ENCODE measurements at regions not wholly inside any gene's neighbourhood (a gene's known extent, or its start where the extent isn't known, plus 50 kb on each side); places are given as distances from the start of the nearest gene placed in this dataset.

DNA sequence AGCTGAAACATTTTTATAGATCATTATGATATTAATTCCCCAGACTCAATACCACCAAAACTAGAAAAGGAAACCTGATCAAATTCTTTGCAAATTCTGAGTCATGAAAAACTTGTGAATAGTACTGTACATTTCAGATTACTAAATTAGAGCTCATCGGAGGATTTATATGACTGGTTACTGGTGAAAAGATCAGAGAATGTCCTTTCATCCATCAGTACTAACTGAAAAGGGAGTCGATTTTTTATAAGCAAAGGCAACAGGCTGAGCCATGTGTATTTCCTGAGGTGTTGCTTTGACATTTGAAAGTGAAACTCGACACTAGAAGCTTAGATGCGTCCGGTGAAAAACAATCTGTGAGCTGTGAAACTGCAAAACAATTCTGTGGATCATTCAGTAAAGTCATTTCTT is 155.7 kb downstream of the TNFSF18 start:
- no peak overlapping the region for H3K4me3 ChIP-seq (replicated peaks; ENCODE audit: low read depth, low read length)
- H3K36me3 ChIP-seq (ENCODE audit: control insufficient read depth, insufficient read depth, low read length) = no peaks in the 10 kb centered on the region
- TF ChIP-seq CTCF (IDR thresholded peaks at IDR 0.05; ENCODE audit: insufficient read depth, low read length, poor library complexity, severe bottlenecking) = no peak
- DNase-seq (ENCODE audit: extremely low read depth, insufficient read length) = no peak
- H3K27me3 ChIP-seq (replicated peaks; ENCODE audit: control insufficient read depth, insufficient read depth, low read length) = peaks cover 1% of the 10 kb centered on the region

GRCh38 chr1:172895761-172896160 is 155.0 kb downstream of the TNFSF18 start:
- H3K4me3 ChIP-seq (replicated peaks; ENCODE audit: low read depth, low read length) = no peak overlapping the region
- peaks cover 1% of the 10 kb centered on the region for H3K27me3 ChIP-seq (replicated peaks; ENCODE audit: control insufficient read depth, insufficient read depth, low read length)
- no peak for TF ChIP-seq CTCF (IDR thresholded peaks at IDR 0.05; ENCODE audit: insufficient read depth, low read length, poor library complexity, severe bottlenecking)
- DNase-seq (ENCODE audit: extremely low read depth, insufficient read length) = no peak
- H3K36me3 ChIP-seq (ENCODE audit: control insufficient read depth, insufficient read depth, low read length) = no peaks in the 10 kb centered on the region

GRCh38 chr1:172897738-172898137 is 153.0 kb downstream of the TNFSF18 start:
- H3K4me3 ChIP-seq (replicated peaks; ENCODE audit: low read depth, low read length) = no peak overlapping the region
- peaks cover 1% of the 10 kb centered on the region for H3K27me3 ChIP-seq (replicated peaks; ENCODE audit: control insufficient read depth, insufficient read depth, low read length)
- no peak for DNase-seq (ENCODE audit: extremely low read depth, insufficient read length)
- no peaks in the 10 kb centered on the region for H3K36me3 ChIP-seq (ENCODE audit: control insufficient read depth, insufficient read depth, low read length)
- TF ChIP-seq CTCF (IDR thresholded peaks at IDR 0.05; ENCODE audit: insufficient read depth, low read length, poor library complexity, severe bottlenecking) = no peak

GRCh38 chr1:172898866-172899265 is 151.9 kb downstream of the TNFSF18 start:
- no peak for TF ChIP-seq CTCF (IDR thresholded peaks at IDR 0.05; ENCODE audit: insufficient read depth, low read length, poor library complexity, severe bottlenecking)

GRCh38 chr1:172900376-172900997 is 150.3 kb downstream of the TNFSF18 start:
- no peak for TF ChIP-seq CTCF (IDR thresholded peaks at IDR 0.05; ENCODE audit: insufficient read depth, low read length, poor library complexity, severe bottlenecking)
- no peaks in the 10 kb centered on the region for H3K36me3 ChIP-seq (ENCODE audit: control insufficient read depth, insufficient read depth, low read length)
- H3K4me3 ChIP-seq (replicated peaks; ENCODE audit: low read depth, low read length) = no peak overlapping the region
- DNase-seq (ENCODE audit: extremely low read depth, insufficient read length) = no peak
- H3K27me3 ChIP-seq (replicated peaks; ENCODE audit: control insufficient read depth, insufficient read depth, low read length) = no peaks in the 10 kb centered on the region

More at GRCh38 chr1:172898866-172899265, 151.9 kb downstream of the TNFSF18 start:
- H3K36me3 ChIP-seq (ENCODE audit: control insufficient read depth, insufficient read depth, low read length) = no peaks in the 10 kb centered on the region
- no peaks in the 10 kb centered on the region for H3K27me3 ChIP-seq (replicated peaks; ENCODE audit: control insufficient read depth, insufficient read depth, low read length)
- DNase-seq (ENCODE audit: extremely low read depth, insufficient read length) = no peak
- no peak overlapping the region for H3K4me3 ChIP-seq (replicated peaks; ENCODE audit: low read depth, low read length)

DNA sequence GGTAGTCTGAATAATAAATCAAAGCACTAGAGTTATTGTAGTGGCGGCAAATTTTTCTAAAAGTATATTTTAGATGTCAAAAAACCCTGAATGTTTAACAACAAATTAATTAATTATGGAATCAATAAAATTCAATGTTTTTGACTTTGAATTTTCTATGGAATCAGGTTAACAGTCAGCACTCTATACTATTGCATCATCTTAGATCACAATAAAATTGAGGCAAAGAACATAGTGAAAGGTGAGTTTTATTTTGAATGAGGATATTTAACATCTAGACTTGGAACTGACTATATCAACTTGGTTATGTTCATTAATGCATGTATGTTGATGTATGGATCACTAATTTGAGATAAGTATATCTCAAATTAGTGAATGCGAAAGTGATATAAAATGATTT is 148.5 kb downstream of the TNFSF18 start:
- H3K27me3 ChIP-seq (replicated peaks; ENCODE audit: control insufficient read depth, insufficient read depth, low read length) = no peaks in the 10 kb centered on the region
- TF ChIP-seq CTCF (IDR thresholded peaks at IDR 0.05; ENCODE audit: insufficient read depth, low read length, poor library complexity, severe bottlenecking) = no peak

More for the DNA sequence above, 148.5 kb downstream of the TNFSF18 start:
- no peak for DNase-seq (ENCODE audit: extremely low read depth, insufficient read length)
- H3K4me3 ChIP-seq (replicated peaks; ENCODE audit: low read depth, low read length) = no peak overlapping the region
- H3K36me3 ChIP-seq (ENCODE audit: control insufficient read depth, insufficient read depth, low read length) = no peaks in the 10 kb centered on the region
